Hematopoietic multipotent progenitor cell treated with erythropoietin and hydrocortisone succinate and interleukin-3 and kit ligand, for 4 days (in vitro differentiated cells): ENCODE measurements at regions not wholly inside any gene's neighbourhood (a gene's known extent, or its start where the extent isn't known, plus 50 kb on each side); places are given as distances from the start of the nearest gene placed in this dataset.

ENCODE experiments used
- DNase-seq: peaks from one replicate; pipeline ENCODE4 v3.0.0-alpha.2; 2015

DNA sequence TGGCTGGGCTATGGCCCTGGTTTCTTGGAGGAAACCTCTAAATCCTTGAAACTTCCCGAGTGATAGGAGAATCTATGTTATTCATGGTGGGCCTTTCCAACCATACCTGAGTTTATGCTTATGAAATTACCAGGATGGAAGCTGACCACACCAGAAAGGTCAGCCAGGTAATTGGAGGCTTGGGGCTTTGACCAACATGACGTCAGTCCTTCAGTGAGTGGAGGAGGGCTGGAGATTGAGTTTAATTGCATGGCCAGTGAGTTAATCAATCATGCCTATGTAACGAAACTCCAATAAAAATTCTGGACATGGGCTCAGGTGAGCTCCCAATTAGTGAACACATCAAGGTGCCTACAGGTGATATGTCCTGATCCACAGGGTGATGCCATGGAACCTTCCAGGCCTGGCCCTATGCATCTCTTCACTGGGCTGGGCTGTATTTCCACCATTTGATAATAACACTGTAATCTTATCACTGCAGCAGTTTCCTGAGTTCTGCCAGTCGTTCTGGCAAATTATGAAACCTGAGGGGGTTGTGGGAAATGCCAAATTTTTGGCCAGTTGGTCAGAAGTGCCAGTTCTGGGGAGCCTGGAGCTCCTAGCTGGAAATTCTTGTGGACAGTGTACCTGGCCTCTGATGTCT is 106.5 kb downstream of the CDH26 start:
- DNase-seq: peak; percentile 71

DNA sequence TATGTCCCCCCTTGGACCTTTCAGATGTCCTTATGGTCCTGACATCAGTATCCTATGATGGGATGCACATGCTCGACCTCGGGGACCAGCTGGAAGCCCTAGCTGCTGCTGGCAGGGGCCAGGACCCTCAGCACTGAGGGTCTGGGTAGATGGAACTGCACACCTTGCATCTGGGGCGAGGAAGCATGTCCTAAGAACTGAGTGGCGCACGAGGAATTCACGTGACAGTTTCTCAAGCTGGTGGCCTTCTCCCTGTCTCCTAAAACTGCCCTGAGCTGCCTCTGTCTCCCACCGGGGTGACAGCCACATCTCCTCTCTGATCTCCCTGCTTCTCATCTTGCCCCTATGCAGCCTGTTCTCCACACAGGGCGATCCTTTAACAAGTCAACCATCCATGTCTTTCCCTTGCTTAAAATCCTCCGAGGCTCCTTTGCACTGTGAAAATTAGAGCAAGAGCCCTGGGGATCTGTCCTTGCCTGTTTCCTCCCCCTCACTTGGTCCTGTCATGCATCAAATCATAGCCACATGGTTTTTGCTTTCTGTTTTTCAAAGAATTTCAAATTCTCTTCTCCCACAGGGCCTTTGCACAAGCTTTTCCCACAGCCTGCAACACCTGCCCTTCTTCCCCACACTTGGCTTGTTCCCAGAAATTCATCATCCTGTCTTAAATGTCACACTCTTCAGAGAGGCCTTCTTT is 107.7 kb downstream of the CDH26 start:
- DNase-seq: no peak

DNA sequence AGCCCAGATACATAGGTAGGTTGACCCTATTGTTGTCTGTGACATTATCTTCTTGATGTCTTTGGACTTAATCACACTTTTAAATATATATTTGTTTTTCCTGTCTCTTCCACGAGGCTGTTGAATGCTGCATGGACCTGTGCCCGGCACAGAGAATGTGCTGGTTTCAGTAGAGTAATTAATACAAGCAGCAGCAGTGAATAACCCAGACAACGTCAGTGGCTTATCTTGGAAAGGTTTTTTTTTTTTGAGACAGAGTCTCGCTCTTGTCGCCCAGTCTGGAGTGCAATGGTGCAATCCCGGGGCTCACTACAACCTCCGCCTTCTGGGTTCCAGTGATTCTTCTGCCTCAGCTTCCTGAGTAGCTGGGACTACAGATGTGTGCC is 108.2 kb downstream of the CDH26 start:
- no peak for DNase-seq

DNA sequence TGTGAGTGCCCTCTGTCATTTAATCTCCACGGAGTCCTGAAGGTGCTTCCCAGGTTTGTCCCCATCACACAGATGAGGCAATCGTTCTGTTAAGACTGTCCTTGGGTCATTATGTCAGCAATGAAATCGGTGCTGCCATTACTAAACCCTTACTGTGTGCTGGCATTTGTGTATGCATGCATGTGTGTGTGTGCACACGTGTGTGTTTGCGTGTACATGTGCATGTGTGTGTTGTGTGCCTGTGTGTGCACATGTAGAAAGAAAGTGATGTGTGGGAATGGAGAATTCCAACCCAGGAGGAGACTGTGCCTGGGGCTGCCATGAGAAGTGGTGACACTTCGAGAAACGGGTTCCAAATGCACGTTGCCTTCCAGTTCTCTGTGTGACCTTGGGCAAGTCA is 110.3 kb downstream of the CDH26 start:
- no peak for DNase-seq

DNA sequence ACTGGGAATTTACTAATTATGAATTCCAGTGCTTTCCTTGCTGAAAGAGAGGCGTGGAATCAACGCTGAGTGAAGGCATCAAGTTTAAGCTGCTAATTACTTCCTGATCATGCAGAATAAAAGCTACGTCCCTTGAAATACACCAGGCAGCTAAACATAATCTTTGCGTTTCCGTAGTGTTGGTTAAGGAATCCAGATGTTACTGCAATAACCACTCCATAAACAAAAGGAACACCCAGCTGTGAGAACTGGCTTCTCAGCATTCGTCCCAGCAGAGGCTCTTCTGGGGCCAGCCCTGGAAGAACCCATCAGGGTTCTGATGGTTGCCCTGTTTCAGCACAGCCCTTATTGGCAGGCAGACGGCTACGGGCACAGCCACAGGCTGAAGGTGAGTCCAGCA is 111.4 kb downstream of the CDH26 start:
- DNase-seq: no peak

DNA sequence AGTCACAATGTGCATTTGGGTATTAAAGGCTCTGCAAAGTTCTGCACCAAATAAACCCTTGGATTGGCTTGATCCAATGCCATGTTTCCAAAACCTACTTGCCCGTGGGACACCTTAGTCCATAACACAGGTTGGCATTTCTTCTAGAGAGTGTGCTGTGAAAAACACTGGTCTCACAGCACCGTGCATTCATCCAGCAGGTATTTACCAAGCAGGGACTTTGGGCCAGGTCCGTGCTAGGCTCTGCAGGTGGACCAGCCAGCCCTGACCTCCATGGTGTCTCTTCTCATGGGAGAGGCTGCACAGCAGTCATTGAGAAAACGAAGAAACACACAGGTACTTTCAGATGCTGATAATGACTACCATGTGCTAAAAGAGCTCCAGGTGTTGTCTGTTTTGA is 112.6 kb downstream of the CDH26 start:
- no peak for DNase-seq

DNA sequence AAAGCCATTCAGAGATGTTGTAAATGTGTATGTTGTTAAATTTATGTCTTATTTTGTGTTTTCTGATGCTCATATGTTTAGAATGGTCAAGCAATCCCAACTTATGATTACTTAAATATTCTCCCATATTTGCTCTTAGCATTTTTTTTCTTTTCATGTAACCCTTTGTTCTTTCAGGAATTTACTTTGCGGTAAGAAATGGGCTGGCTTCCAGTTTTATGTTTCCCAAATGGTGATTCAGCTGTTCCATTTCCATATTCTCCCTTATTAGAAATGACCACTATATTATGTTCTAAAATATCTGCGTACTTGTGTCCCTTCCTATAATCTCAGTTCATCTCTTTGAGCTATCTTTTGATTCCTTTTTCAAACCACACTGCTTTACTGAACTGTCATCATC is 113.7 kb downstream of the CDH26 start:
- DNase-seq: no peak

DNA sequence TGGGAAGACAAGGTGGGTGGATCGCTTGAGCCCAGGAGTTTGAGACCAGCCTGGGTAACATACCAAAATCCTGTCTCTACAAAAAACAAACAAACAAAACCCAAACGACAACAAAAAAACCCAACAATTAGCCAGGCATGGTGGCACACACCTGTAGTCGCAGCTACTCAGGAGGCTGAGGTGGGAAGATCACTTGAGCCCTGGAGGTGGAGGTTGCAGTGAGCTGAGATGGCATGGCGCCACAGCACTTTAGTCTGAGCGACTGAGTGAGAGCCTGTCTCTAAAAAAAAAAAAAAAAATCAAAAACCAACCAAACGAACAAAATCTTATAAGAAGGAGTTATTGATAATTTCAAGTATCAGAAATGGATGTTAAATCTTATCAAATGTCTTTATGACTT is 114.9 kb downstream of the CDH26 start:
- DNase-seq: no peak

DNA sequence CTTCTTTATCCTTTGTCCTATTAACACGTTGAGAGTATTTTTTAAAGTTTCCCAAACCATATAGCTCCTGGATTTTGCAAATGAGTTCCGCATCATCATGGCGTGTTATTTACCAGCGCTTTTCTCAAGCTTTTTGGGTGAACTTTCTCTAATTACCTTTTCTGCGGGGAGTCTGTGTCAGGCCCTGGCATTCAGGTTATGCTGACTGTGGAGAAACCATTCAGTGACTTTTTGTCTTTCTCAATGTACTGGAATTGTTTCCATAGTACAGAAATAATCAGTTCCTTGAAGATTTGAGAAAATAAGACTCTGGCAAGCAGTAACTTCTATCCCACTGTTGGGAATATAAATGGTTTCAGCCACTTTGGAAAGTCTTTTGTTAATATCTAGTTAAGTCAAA is 115.3 kb downstream of the CDH26 start:
- DNase-seq: no peak

DNA sequence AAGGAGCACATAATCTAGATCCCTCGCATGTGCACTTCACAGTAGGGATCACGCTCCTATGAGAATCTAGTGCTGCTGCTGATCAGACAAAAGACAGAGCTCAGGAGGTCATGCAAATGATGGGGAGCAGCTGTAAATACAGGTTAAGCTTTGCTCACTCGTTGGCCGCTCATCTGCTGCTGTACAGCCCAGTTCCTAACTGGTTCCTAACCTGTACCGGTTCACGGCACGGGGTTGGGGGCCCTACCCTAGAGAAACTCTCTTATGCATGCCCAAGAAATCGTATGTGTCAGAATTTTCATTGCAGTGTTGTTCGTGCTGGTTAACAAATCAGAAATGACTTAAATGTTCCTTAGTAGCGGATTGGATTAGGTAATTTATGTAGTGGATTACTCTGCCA is 116.1 kb downstream of the CDH26 start:
- no peak for DNase-seq

DNA sequence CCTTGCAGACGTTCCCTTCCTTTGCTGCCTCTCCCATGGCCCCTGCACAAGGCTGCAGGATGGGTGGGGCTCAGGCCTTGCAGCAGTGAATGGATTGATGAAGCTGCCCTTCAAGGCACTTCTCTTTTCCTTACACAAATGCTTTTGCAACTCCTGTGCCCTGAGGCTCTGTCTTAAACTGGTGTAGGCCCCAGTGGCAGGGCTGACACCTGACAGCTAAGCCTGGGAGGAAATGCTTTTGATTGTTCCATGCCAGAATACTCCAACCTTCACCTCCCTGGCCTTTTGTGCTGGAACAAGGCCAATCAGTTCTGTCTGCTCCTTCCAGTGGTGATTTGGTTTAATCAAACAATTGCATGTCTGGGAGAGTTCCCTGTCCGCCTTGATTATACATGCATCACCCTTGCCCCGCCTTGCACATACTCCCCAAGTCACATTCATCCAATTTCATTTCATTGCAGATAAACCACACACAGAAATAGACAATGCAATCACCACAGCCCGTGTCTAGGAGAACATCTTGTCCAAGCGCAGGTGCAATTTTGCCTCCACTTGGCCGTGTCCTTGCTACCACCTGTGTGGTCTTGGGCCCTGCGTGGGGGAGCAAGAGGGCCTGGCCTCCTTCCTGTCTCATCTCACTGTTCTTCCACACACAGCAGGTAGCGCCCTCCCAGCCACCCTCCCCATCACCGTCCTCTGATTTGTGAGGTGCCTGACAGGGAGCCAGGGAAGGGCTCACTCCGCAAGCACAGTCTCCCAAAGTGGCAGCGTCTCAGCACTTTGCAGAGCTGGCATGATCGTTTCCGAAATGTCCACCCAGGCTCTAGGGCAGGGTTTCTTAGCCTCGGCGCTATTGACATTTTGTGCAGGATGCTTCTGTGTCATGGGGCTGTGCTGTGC is 120.4 kb downstream of the CDH26 start:
- DNase-seq: peak; percentile 59

DNA sequence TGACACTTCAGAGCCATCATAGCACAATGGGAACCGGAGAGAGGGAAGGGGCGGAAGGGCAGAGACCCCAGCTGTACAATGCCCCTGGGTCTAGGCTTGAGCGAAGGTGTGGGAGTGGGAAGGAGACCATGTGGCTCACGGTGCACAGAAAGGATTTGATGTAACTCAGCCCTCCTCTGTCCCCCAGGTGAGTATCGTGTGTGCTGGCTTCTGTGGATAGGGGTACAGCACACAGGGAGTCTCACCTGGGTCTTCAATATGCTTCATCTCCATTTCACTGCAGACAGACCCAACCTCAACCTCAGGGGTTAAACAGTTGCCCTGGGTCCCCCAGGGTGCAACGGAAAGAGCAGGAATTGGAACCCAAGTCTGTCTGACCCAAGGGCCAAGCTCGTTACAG is 122.2 kb downstream of the CDH26 start:
- no peak for DNase-seq

DNA sequence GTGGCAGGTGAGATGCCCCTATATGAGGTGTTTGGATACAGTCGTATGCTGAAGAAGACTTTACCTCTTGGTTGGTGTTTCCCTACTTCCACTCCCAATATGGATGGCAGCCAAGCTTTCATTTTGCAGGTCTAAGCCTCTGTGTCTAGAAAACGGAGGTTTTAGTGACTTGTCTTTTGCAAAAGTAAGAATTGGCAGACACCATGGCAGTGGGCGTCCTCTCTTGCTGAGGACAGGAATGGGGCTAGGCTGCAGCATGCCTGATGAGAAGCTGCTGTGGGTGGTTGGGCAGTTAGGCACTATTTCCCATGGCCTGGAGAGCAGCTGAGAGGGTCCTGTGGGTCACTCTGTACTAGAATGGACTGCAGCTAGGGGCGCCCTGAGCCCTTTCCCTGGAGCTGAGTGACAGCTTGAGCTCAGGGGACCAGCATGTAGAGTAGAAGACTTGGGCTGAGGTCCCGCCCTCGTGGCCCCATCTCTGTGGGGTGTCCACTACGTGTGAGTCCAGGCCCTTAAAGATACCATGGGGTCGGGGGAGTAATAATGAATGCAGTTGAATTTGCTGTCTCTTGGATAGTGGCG is 127.4 kb downstream of the CDH26 start:
- no peak for DNase-seq

DNA sequence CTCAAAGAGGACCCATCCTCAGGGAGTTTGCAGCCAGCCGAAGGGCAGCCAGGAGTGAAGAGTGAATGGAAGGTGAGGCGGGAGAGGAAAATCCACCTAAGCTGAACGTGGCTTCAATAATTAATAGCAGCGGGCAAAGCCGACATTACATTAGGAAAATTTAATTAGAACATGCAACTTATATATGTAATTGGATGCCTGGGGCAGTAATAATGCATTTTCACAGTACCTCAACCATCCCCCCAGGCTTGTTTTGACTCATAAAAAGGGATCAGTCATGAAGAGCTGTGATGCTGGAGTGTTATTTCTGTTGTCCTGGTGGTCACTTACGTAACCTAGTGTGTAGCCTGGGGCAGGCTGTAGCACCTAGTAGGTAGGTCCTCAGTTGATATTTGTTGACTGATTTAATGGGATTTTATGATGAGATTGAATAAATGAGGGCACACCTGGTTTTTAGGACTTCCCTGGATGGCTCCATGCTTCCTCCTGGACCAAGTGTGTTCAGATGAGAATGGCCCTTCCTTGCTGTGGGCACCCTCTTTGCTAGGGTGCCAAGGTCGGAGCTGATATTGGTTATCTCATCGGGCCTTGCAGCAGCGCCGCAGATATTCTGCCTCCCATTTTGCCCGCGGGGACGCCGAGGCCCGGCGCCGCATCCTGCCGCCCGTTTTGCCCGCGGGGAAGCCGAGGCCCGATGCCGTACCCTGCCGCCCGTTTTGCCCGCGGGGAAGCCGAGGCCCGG is 128.8 kb downstream of the CDH26 start:
- no peak for DNase-seq

DNA sequence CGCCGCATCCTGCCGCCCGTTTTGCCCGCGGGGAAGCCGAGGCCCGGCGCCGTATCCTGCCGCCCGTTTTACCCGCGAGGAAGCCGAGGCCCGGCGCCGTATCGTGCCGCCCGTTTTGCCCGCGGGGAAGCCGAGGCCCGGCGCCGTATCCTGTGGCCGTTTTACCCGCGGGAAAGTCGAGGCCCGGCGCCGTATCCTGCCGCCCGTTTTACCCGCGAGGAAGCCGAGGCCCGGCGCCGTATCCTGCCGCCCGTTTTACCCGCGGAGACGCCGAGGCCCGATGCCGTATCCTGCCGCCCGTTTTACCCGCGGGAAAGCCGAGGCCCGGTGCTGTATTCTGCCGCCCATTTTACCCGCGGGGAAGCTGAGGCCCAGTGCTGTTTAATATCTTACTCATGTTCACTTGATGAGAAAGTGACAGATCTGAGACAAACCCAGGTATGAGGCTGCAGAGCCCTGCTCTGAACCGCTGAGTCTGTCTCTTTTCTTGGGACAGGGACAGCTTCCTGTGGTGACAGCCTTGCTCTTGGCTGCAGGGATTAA is 129.4 kb downstream of the CDH26 start:
- DNase-seq: no peak

DNA sequence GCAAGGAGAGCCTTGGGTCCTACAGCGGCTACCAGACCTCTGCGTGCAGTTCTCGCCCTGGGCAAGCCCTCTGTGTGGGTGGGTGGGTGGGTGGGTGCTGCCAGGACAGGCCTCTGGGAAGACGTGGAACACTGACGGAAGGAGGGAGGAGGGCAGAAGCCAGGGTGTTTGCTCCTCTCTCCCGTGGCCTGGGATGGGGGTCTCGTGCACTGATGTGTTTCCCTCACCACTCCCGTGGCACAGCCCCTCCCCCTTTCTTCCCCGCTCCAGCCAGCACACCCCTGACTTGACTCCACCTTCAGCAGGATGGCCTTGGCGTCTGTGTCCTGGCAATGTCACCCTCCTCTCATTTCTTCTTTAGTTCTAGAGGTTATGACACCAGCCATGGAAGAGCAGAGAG is 130.0 kb downstream of the CDH26 start:
- no peak for DNase-seq

DNA sequence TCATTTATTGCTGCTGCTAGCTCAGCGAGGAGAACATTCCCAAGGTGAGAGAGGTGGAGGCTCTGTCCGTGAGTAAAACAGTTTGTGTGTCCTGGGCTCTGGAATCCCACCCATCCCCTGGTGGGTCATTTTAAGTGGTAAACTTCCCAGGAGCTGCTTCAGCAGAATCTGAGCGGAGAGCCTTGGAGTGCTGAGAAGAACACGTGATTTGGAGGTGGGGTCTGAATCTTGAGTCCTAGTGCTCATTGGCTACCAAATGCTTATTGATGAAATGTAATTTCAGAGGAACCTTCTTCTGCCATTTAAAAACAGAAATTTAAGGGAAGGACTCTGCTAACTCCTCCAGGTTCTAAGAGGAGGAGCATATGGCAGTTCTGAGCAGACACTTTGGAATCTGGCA is 132.4 kb downstream of the CDH26 start:
- DNase-seq: no peak

DNA sequence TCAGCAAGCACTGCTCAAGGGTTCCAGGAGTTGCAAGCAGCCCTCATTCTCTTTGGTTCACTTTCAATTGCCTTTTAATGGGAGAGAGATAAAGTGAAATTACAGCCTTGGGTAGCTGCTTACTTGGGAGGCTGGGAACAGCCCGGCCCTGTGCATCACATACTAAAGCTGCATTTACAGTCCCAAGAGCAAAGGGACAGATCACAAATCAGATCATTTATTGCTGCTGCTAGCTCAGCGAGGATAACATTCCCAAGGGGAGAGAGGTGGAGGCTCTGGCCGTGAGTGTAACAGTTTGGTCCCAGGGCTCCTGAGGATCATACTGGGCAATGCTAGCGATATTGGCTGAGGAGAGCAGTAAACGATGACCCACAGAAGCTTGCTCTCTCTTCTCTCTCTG is 133.1 kb downstream of the CDH26 start:
- DNase-seq: no peak

DNA sequence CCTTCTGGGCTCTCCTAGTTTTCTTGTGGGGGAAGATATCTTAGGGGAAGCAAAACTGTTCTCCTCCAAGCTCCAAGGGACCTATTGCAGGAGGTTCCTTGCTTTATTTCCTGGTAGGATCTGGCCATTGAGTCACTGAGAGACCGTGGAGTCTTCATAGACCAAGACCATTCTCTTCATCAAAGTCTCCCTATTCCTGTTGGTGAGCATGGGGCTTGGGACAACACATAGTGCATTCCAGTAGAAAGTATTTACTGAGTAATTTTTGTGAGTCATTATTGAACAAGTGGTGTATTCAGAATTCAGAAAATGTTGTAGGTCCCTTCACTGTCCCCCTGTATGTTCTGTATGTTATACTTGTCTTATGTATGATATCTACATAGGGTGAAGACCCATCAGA is 133.6 kb downstream of the CDH26 start:
- no peak for DNase-seq

DNA sequence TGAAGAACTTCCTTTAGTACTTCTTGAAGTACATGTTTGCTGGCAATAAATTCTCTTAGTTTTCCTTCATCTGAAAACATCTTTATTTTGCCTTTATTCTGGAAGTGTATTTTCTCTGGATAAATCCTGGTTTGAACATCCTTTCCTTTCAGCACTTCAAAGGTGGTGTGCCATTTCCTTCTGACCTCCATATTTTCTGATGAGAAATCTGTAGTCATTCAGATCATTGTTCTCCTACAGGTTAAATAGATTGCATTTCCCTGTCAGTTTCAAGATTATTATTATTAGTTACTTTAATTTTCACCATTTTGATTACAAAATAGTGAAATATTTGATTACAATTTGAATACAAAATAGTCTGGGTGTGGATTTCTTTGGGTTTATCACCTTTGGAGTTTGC is 134.5 kb downstream of the CDH26 start:
- peak; percentile 21 for DNase-seq

DNA sequence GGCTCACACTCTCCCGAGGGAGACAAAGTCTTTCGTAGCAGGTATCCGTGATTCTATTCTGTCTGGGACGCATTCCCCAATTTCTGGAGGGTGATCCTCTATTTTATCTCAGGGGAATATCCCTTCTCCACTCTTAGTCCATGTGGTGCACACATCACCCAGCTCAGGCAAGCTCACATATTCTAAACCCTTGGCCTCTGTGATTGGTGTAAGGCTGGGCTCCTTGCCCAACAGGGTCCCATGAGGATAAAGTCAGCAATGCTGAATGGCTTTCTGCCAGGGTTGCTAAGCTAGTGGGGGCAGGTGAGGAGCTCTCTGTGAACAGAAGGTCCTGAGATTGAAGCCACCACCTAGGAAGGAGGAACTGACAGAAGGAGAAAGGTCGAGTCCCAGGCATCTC is 137.2 kb downstream of the CDH26 start:
- no peak for DNase-seq

DNA sequence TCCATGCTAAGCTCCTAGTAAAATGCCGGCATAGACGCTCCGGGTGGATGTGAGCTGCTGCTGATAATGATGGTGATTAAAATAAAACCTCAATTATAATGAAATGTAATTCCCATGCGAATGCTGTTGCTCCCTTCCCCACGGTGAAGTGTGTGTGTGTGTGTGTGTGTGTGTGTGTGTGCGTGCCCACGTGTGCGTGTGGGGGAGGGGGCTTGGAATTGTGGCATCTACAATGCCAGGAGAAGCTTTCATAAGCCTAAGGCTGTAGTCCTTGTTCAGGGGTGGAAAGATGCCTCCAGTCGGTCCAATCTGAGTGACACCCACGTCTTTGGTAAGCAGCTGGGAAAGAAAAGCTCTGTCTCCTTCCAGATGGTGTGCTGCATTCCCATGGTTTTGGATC is 137.9 kb downstream of the CDH26 start:
- DNase-seq: no peak

DNA sequence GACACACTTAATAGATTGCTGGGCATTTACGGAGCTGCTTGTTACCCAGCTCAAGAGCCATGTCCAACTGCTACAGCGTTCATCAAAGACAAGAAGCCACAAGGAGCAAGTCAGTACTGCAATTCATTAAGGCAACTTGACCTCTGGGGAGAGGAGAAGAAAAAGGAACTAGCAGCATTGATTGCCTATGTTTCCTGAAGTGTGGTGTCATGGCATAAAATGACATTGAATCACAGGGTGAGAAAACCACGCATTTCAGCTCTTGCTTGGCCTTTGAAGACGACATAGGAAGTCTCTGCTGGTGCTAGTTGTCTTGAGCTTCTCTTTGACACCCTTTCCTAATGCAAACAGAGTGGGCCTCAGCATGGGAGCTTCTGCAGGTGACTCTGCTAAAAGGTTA is 139.1 kb downstream of the CDH26 start:
- peak; percentile 61 for DNase-seq
